Esophagus squamous epithelium (tissue), 4 donors: ENCODE measurements at regions not wholly inside any gene's neighbourhood (a gene's known extent, or its start where the extent isn't known, plus 50 kb on each side); places are given as distances from the start of the nearest gene placed in this dataset.

Source experiments
- CTCF ChIP-seq, 6 experiments: fragments of 450-650 bp in 4 of 6; fragments of 200-600 bp in 2 of 6; sonication (generic) in 2 of 6; IDR thresholded peaks; one replicate each; pipeline ENCODE4 v1.5.1; 2016 to 2019; ENCODE audit warnings: antibody characterized with exemption in 6 of 6, mild to moderate bottlenecking in 4 of 6, moderate library complexity in 4 of 6
- POLR2A ChIP-seq, 4 donors: fragments of 450-650 bp; IDR thresholded peaks; one replicate each; pipeline ENCODE4 v1.6.1; 2017; ENCODE audit warnings: antibody characterized with exemption in 4 of 4, mild to moderate bottlenecking in 4 of 4, moderate library complexity in 3 of 4

GRCh38 chr4:14928035-14928434 is 74.2 kb upstream of the CPEB2 start:
- TF ChIP-seq POLR2A (IDR thresholded peaks at IDR 0.05) (no peak), CTCF (IDR thresholded peaks at IDR 0.05) (no peak)
